H7 (cell line): ENCODE measurements at regions not wholly inside any gene's neighbourhood (a gene's known extent, or its start where the extent isn't known, plus 50 kb on each side); places are given as distances from the start of the nearest gene placed in this dataset.
"Not testable (repeated sequence)": the region's sequence is repeated elsewhere in the genome, so short reads cannot be mapped to it uniquely, and the experiment has no call there.

ENCODE experiments used
- DNase-seq: peaks from one replicate; pipeline ENCODE4 v3.0.0; 2012
- H3K27me3 ChIP-seq: 2 replicates; pipeline ENCODE4 v1.6.0; 2011; ENCODE audit warnings: mild to moderate bottlenecking, low read length; ENCODE audit not compliant: control insufficient read depth, insufficient read depth
- H3K36me3 ChIP-seq: replicated peaks from 2 replicates; pipeline ENCODE4 v1.5.1; 2011; ENCODE audit warnings: low read length; ENCODE audit not compliant: control insufficient read depth, insufficient read depth
- H3K4me3 ChIP-seq: 2 replicates; pipeline ENCODE4 v1.5.1; 2011; ENCODE audit warnings: low read depth, mild to moderate bottlenecking, control low read depth, low read length, moderate library complexity; ENCODE audit not compliant: insufficient read depth

- Histone ChIP-seq H3K27me3 (no peaks in the 10 kb centered on the region), H3K36me3 (no peaks in the 10 kb centered on the region), H3K4me3 (no peak overlapping the region)
- DNase-seq: no peak
Observed at GRCh38 chr2:84170979-84171378, 288.1 kb downstream of the SUCLG1 start.

- DNase-seq: no peak
- no peaks in the 10 kb centered on the region for H3K27me3 ChIP-seq
Observed at GRCh38 chr2:84169871-84170270, 289.2 kb downstream of the SUCLG1 start.

GRCh38 chr2:84168552-84168951, 290.5 kb downstream of the SUCLG1 start:
- H3K36me3 ChIP-seq, H3K4me3 ChIP-seq, DNase-seq, H3K27me3 ChIP-seq: not testable (repeated sequence)

More at GRCh38 chr2:84169871-84170270, 289.2 kb downstream of the SUCLG1 start:
- Histone ChIP-seq H3K4me3 (no peak overlapping the region), H3K36me3 (no peaks in the 10 kb centered on the region)

- H3K4me3 ChIP-seq: no peak overlapping the region
- H3K27me3 ChIP-seq: no peaks in the 10 kb centered on the region
- DNase-seq: no peak
- H3K36me3 ChIP-seq: no peaks in the 10 kb centered on the region
Observed at GRCh38 chr2:84165256-84165655, 293.8 kb downstream of the SUCLG1 start.

- Histone ChIP-seq H3K36me3 (no peaks in the 10 kb centered on the region), H3K27me3 (no peaks in the 10 kb centered on the region), H3K4me3 (no peak overlapping the region)
- DNase-seq: no peak
Observed at GRCh38 chr2:84160453-84160852, 298.6 kb downstream of the SUCLG1 start.

- H3K27me3 ChIP-seq: no peaks in the 10 kb centered on the region
Observed at GRCh38 chr2:84158605-84159004, 300.5 kb downstream of the SUCLG1 start.

GRCh38 chr2:84152462-84152861, 306.6 kb downstream of the SUCLG1 start:
- Histone ChIP-seq H3K4me3 (no peak overlapping the region), H3K36me3 (no peaks in the 10 kb centered on the region), H3K27me3 (no peaks in the 10 kb centered on the region)
- DNase-seq: no peak

More at GRCh38 chr2:84158605-84159004, 300.5 kb downstream of the SUCLG1 start:
- Histone ChIP-seq H3K36me3 (no peaks in the 10 kb centered on the region), H3K4me3 (no peak overlapping the region)
- no peak for DNase-seq

GRCh38 chr2:84144345-84144744, 314.7 kb downstream of the SUCLG1 start:
- DNase-seq: no peak
- no peaks in the 10 kb centered on the region for H3K27me3 ChIP-seq
- H3K36me3 ChIP-seq: no peaks in the 10 kb centered on the region
- H3K4me3 ChIP-seq: no peak overlapping the region

- no peaks in the 10 kb centered on the region for H3K27me3 ChIP-seq
- no peak for DNase-seq
- H3K4me3 ChIP-seq: no peak overlapping the region
- H3K36me3 ChIP-seq: no peaks in the 10 kb centered on the region
Observed at GRCh38 chr2:84137034-84137433, 322.0 kb downstream of the SUCLG1 start.

- DNase-seq: no peak
- H3K4me3 ChIP-seq: no peak overlapping the region
- H3K36me3 ChIP-seq: no peaks in the 10 kb centered on the region
- no peaks in the 10 kb centered on the region for H3K27me3 ChIP-seq
Observed at GRCh38 chr2:84132370-84132769, 326.7 kb downstream of the SUCLG1 start.

- no peak for DNase-seq
- no peaks in the 10 kb centered on the region for H3K27me3 ChIP-seq
- no peaks in the 10 kb centered on the region for H3K36me3 ChIP-seq
- no peak overlapping the region for H3K4me3 ChIP-seq
Observed at GRCh38 chr2:84131278-84131830, 327.7 kb downstream of the SUCLG1 start.

- Histone ChIP-seq H3K4me3 (no peak overlapping the region), H3K27me3 (no peaks in the 10 kb centered on the region), H3K36me3 (no peaks in the 10 kb centered on the region)
- DNase-seq: no peak
Observed at GRCh38 chr2:84129018-84129417, 330.1 kb downstream of the SUCLG1 start.

GRCh38 chr2:84127812-84128211, 331.3 kb downstream of the SUCLG1 start:
- not testable (repeated sequence) for DNase-seq, H3K36me3 ChIP-seq, H3K4me3 ChIP-seq, H3K27me3 ChIP-seq

GRCh38 chr2:84126530-84126929, 332.6 kb downstream of the SUCLG1 start:
- no peak overlapping the region for H3K4me3 ChIP-seq
- H3K36me3 ChIP-seq: no peaks in the 10 kb centered on the region
- no peaks in the 10 kb centered on the region for H3K27me3 ChIP-seq
- no peak for DNase-seq

- Histone ChIP-seq H3K27me3 (no peaks in the 10 kb centered on the region), H3K4me3 (no peak overlapping the region), H3K36me3 (no peaks in the 10 kb centered on the region)
- no peak for DNase-seq
Observed at GRCh38 chr2:84126084-84126483, 333.0 kb downstream of the SUCLG1 start.

- Histone ChIP-seq H3K27me3 (no peaks in the 10 kb centered on the region), H3K36me3 (no peaks in the 10 kb centered on the region), H3K4me3 (no peak overlapping the region)
- DNase-seq: no peak
Observed at GRCh38 chr2:84116143-84116542, 342.9 kb downstream of the SUCLG1 start.
